Fibroblast of the aortic adventitia (primary cell): ENCODE measurements at regions not wholly inside any gene's neighbourhood (a gene's known extent, or its start where the extent isn't known, plus 50 kb on each side); places are given as distances from the start of the nearest gene placed in this dataset.

Source experiments
- DNase-seq: peaks from one replicate; pipeline ENCODE4 v3.0.0-alpha.2; 2010; ENCODE audit warnings: low read depth
- H3K4me3 ChIP-seq: 2 replicates; pipeline ENCODE4 v1.5.1; 2011; ENCODE audit warnings: low read depth, mild to moderate bottlenecking, control low read depth, low read length, moderate library complexity
- CTCF ChIP-seq: IDR thresholded peaks from 2 replicates; pipeline ENCODE4 v1.5.1; 2011; ENCODE audit warnings: mild to moderate bottlenecking, low read length, control low read depth, inconsistent platforms; ENCODE audit not compliant: insufficient read depth

- TF ChIP-seq CTCF = no peak
- no peak for DNase-seq
- no peak overlapping the region for H3K4me3 ChIP-seq
These were observed 460.1 kb downstream of the SHQ1 start for GRCh38 chr3:72388117-72388516.

- no peak for TF ChIP-seq CTCF
- H3K4me3 ChIP-seq = no peak overlapping the region
- no peak for DNase-seq
These were observed 461.8 kb downstream of the SHQ1 start for GRCh38 chr3:72386327-72387000.

- DNase-seq = no peak
- H3K4me3 ChIP-seq = no peak overlapping the region
- TF ChIP-seq CTCF = no peak
These were observed 463.1 kb downstream of the SHQ1 start for GRCh38 chr3:72385167-72385566.

GRCh38 chr3:72384602-72385001, 463.6 kb downstream of the SHQ1 start:
- H3K4me3 ChIP-seq = no peak overlapping the region
- DNase-seq = no peak
- TF ChIP-seq CTCF = no peak

GRCh38 chr3:72383883-72384282, 464.4 kb downstream of the SHQ1 start:
- no peak overlapping the region for H3K4me3 ChIP-seq
- no peak for TF ChIP-seq CTCF
- DNase-seq = no peak

GRCh38 chr3:72383230-72383629, 465.0 kb downstream of the SHQ1 start:
- TF ChIP-seq CTCF = no peak
- H3K4me3 ChIP-seq = no peak overlapping the region
- no peak for DNase-seq

- no peak overlapping the region for H3K4me3 ChIP-seq
- no peak for DNase-seq
- no peak for TF ChIP-seq CTCF
These were observed 465.8 kb downstream of the SHQ1 start for GRCh38 chr3:72382460-72382859.
